HEK293 (cell line): ENCODE measurements at regions not wholly inside any gene's neighbourhood (a gene's known extent, or its start where the extent isn't known, plus 50 kb on each side); places are given as distances from the start of the nearest gene placed in this dataset.
A peak's percentile ranks its signal among the peaks of the same experiment; 100 is the strongest.

ENCODE experiments used
- CTCF ChIA-PET: fragments of 350-600 bp; formaldehyde crosslinking; extraction: SDS; loops from one replicate; lab custom pipeline; 2021; ENCODE audit warnings: antibody characterized with exemption; lab: Yijun Ruan, JAX
- POLR2A ChIA-PET: fragments of 300-600 bp; formaldehyde crosslinking; extraction: SDS; loops from one replicate; lab custom pipeline; 2020; ENCODE audit warnings: antibody characterized with exemption, inconsistent platforms; lab: Yijun Ruan, JAX
- H3K27ac ChIP-seq: fragments of 200-500 bp; sonication (Bioruptor generic); 2 replicates; pipeline ENCODE4 v1.5.1; 2014; ENCODE audit warnings: low read depth, low read length, control low read depth, inconsistent platforms; ENCODE audit errors: extremely low read depth
- H3K36me3 ChIP-seq, 2 experiments: fragments of 200-500 bp in 1 of 2; sonication (Bioruptor generic) in 1 of 2; 1 replicate in 1 of 2; 2 replicates in 1 of 2; pipeline ENCODE4 v1.5.1; 2014 to 2017; ENCODE audit warnings: inconsistent platforms in 2 of 2, low read length in 2 of 2; ENCODE audit not compliant: control insufficient read depth in 2 of 2, insufficient read depth in 1 of 2
- H3K4me1 ChIP-seq: fragments of 200-500 bp; sonication (Bioruptor generic); 2 replicates; pipeline ENCODE4 v1.5.1; 2014; ENCODE audit warnings: mild to moderate bottlenecking, low read length, inconsistent platforms; ENCODE audit not compliant: control insufficient read depth, insufficient read depth
- H3K4me3 ChIP-seq: 2 replicates; pipeline ENCODE4 v1.5.1; 2011; ENCODE audit warnings: low read depth, mild to moderate bottlenecking, control low read depth, low read length, moderate library complexity
- H3K9me3 ChIP-seq: fragments of 200-500 bp; sonication (Bioruptor generic); 2 replicates; pipeline ENCODE4 v1.5.1; 2014; ENCODE audit warnings: low read depth, low read length, inconsistent platforms; ENCODE audit not compliant: control insufficient read depth, insufficient read depth
- BCL11A ChIP-seq: fragments of 450-650 bp; formaldehyde crosslinking; IDR thresholded peaks from 2 replicates; pipeline ENCODE4 v1.5.1; 2016; ENCODE audit warnings: low read depth, missing biosample characterization, missing genetic modification characterization
- EGR2 ChIP-seq: fragments of 450-650 bp; formaldehyde crosslinking; IDR thresholded peaks from 2 replicates; pipeline ENCODE4 v1.5.1; 2016; ENCODE audit warnings: low read depth, missing biosample characterization, missing genetic modification characterization
- FEZF1 ChIP-seq: fragments of 450-650 bp; formaldehyde crosslinking; IDR thresholded peaks from 2 replicates; pipeline ENCODE4 v1.5.1; 2016; ENCODE audit warnings: missing biosample characterization, missing genetic modification characterization
- GFI1B ChIP-seq: fragments of 450-650 bp; formaldehyde crosslinking; IDR thresholded peaks from 2 replicates; pipeline ENCODE4 v1.5.1; 2016; ENCODE audit warnings: missing biosample characterization, missing genetic modification characterization
- KLF1 ChIP-seq: fragments of 450-650 bp; formaldehyde crosslinking; IDR thresholded peaks from 2 replicates; pipeline ENCODE4 v1.5.1; 2016; ENCODE audit warnings: missing biosample characterization, missing genetic modification characterization
- MYNN ChIP-seq: fragments of 450-650 bp; formaldehyde crosslinking; IDR thresholded peaks from 2 replicates; pipeline ENCODE4 v1.5.1; 2016; ENCODE audit warnings: missing biosample characterization, missing genetic modification characterization, borderline replicate concordance
- PRDM2 ChIP-seq: fragments of 450-650 bp; formaldehyde crosslinking; IDR thresholded peaks from 2 replicates; pipeline ENCODE4 v1.5.1; 2016; ENCODE audit warnings: missing biosample characterization, missing genetic modification characterization, borderline replicate concordance
- RBAK ChIP-seq: fragments of 450-650 bp; formaldehyde crosslinking; IDR thresholded peaks from 2 replicates; pipeline ENCODE4 v1.5.1; 2016; ENCODE audit warnings: missing biosample characterization, missing genetic modification characterization
- SP7 ChIP-seq: fragments of 450-650 bp; formaldehyde crosslinking; IDR thresholded peaks from 2 replicates; pipeline ENCODE4 v1.5.1; 2016; ENCODE audit warnings: missing biosample characterization, missing genetic modification characterization
- TSHZ1 ChIP-seq: fragments of 450-650 bp; formaldehyde crosslinking; IDR thresholded peaks from 2 replicates; pipeline ENCODE4 v1.5.1; 2016; ENCODE audit warnings: missing biosample characterization, missing genetic modification characterization, borderline replicate concordance
- WT1 ChIP-seq: fragments of 450-650 bp; formaldehyde crosslinking; IDR thresholded peaks from 2 replicates; pipeline ENCODE4 v1.5.1; 2016; ENCODE audit warnings: missing biosample characterization, missing genetic modification characterization
- ZNF10 ChIP-seq: fragments of 450-650 bp; formaldehyde crosslinking; IDR thresholded peaks from 2 replicates; pipeline ENCODE4 v1.5.1; 2017; ENCODE audit warnings: missing biosample characterization, missing genetic modification characterization
- ZNF114 ChIP-seq: fragments of 450-650 bp; formaldehyde crosslinking; IDR thresholded peaks from 2 replicates; pipeline ENCODE4 v1.5.0; 2017; ENCODE audit warnings: missing biosample characterization, missing genetic modification characterization
- ZNF133 ChIP-seq: fragments of 450-650 bp; formaldehyde crosslinking; IDR thresholded peaks from 2 replicates; pipeline ENCODE4 v1.5.1; 2016; ENCODE audit warnings: missing biosample characterization, missing genetic modification characterization
- ZNF138 ChIP-seq: fragments of 450-650 bp; formaldehyde crosslinking; IDR thresholded peaks from 2 replicates; pipeline ENCODE4 v1.5.1; 2016; ENCODE audit warnings: missing biosample characterization, missing genetic modification characterization, borderline replicate concordance
- ZNF174 ChIP-seq: fragments of 450-650 bp; formaldehyde crosslinking; IDR thresholded peaks from 2 replicates; pipeline ENCODE4 v1.5.0; 2017; ENCODE audit warnings: missing biosample characterization, mild to moderate bottlenecking, missing genetic modification characterization
- ZNF221 ChIP-seq: fragments of 450-650 bp; formaldehyde crosslinking; IDR thresholded peaks from 2 replicates; pipeline ENCODE4 v1.5.1; 2017; ENCODE audit warnings: missing biosample characterization, missing genetic modification characterization, borderline replicate concordance
- ZNF292 ChIP-seq: fragments of 450-650 bp; formaldehyde crosslinking; IDR thresholded peaks from 2 replicates; pipeline ENCODE4 v1.5.1; 2016; ENCODE audit warnings: low read depth, missing biosample characterization, missing genetic modification characterization, borderline replicate concordance
- ZNF341 ChIP-seq: fragments of 450-650 bp; formaldehyde crosslinking; IDR thresholded peaks from 2 replicates; pipeline ENCODE4; 2016; ENCODE audit warnings: low read depth, missing biosample characterization, missing genetic modification characterization
- ZNF404 ChIP-seq: fragments of 450-650 bp; formaldehyde crosslinking; IDR thresholded peaks from 2 replicates; pipeline ENCODE4 v1.5.1; 2017; ENCODE audit warnings: missing biosample characterization, missing genetic modification characterization
- ZNF473 ChIP-seq: fragments of 450-650 bp; formaldehyde crosslinking; IDR thresholded peaks from 2 replicates; pipeline ENCODE4 v1.5.1; 2017; ENCODE audit warnings: missing biosample characterization, missing genetic modification characterization
- ZNF48 ChIP-seq: fragments of 450-650 bp; formaldehyde crosslinking; IDR thresholded peaks from 2 replicates; pipeline ENCODE4 v1.5.1; 2016; ENCODE audit warnings: missing biosample characterization, missing genetic modification characterization
- ZNF513 ChIP-seq: fragments of 450-650 bp; IDR thresholded peaks from 2 replicates; pipeline ENCODE4 v1.5.1; 2018; ENCODE audit warnings: missing biosample characterization, missing genetic modification characterization
- ZNF561 ChIP-seq: fragments of 450-650 bp; IDR thresholded peaks from 2 replicates; pipeline ENCODE4 v1.5.1; 2018; ENCODE audit warnings: missing biosample characterization, missing genetic modification characterization, borderline replicate concordance
- ZNF623 ChIP-seq: fragments of 450-650 bp; formaldehyde crosslinking; IDR thresholded peaks from 2 replicates; pipeline ENCODE4 v1.5.1; 2016; ENCODE audit warnings: missing biosample characterization, missing genetic modification characterization
- ZNF629 ChIP-seq: fragments of 450-650 bp; formaldehyde crosslinking; IDR thresholded peaks from 2 replicates; pipeline ENCODE4 v1.5.1; 2017; ENCODE audit warnings: missing biosample characterization, missing genetic modification characterization
- ZNF658 ChIP-seq: fragments of 450-650 bp; formaldehyde crosslinking; IDR thresholded peaks from 2 replicates; pipeline ENCODE4; 2016; ENCODE audit warnings: missing biosample characterization, missing genetic modification characterization
- ZNF707 ChIP-seq: fragments of 450-650 bp; formaldehyde crosslinking; IDR thresholded peaks from 2 replicates; pipeline ENCODE4 v1.5.1; 2016; ENCODE audit warnings: missing biosample characterization, missing genetic modification characterization
- ZNF843 ChIP-seq: fragments of 450-650 bp; formaldehyde crosslinking; IDR thresholded peaks from 2 replicates; pipeline ENCODE4 v1.5.1; 2016; ENCODE audit warnings: missing biosample characterization, missing genetic modification characterization

GRCh38 chr17:71438631-71439146 lies 682.1 kb upstream of the SOX9 start:
- Histone ChIP-seq H3K27ac (peak overlapping the region; percentile 48), H3K9me3 (no peaks in the 10 kb centered on the region), H3K36me3 (no peaks in the 10 kb centered on the region), H3K4me3 (no peak overlapping the region), H3K4me1 (peaks cover 19% of the 10 kb centered on the region)
- ChIA-PET CTCF (interaction anchor here (0.6 to 3.6 kb wide), 7 partner anchors 10 to 1083 kb away, joined by 3 to 14 read pairs (median 3); no protein-coding TSS in a partner anchor), POLR2A (interaction anchor here (0.6 kb wide), 2 partner anchors 94 to 710 kb away, joined by 3 to 4 read pairs; no protein-coding TSS in a partner anchor)
- TF ChIP-seq ZNF843 (peak; percentile 98), SP7 (peak; percentile 99), FEZF1 (peak; percentile 94), WT1 (tag by site-specific recombination) (peak; percentile 92), ZNF629 (tag by site-specific recombination) (peak; percentile 96), ZNF10 (peak; percentile 83; the same call in 1 of the 2 replicates), GFI1B (tag by site-specific recombination) (peak; percentile 99), ZNF341 (tag by site-specific recombination) (no peak), KLF1 (tag by site-specific recombination) (peak; percentile 75), ZNF292 (tag by site-specific recombination) (no peak), ZNF707 (no peak), MYNN (no peak), ZNF133 (no peak), ZNF473 (tag by site-specific recombination) (no peak), ZNF623 (tag by site-specific recombination) (peak; percentile 43), ZNF114 (tag by site-specific recombination) (no peak), ZNF561 (tag by site-specific recombination) (peak; percentile 90), TSHZ1 (peak; percentile 99), EGR2 (tag by site-specific recombination) (no peak), PRDM2 (no peak), ZNF658 (tag by site-specific recombination) (no peak), BCL11A (tag by site-specific recombination) (peak; percentile 95), ZNF513 (peak; percentile 59; the same call in 1 of the 2 replicates), ZNF174 (tag by site-specific recombination) (no peak), ZNF138 (tag by site-specific recombination) (no peak), RBAK (tag by site-specific recombination) (no peak), ZNF221 (tag by site-specific recombination) (no peak), ZNF48 (tag by site-specific recombination) (no peak), ZNF404 (tag by site-specific recombination) (no peak)
